Uterus (tissue), 2 donors: ENCODE measurements at regions not wholly inside any gene's neighbourhood (a gene's known extent, or its start where the extent isn't known, plus 50 kb on each side); places are given as distances from the start of the nearest gene placed in this dataset.

Source experiments
- POLR2A ChIP-seq, 2 donors: fragments of 450-650 bp; IDR thresholded peaks; one replicate each; pipeline ENCODE4 v1.6.1; 2016; ENCODE audit warnings: antibody characterized with exemption in 2 of 2, mild to moderate bottlenecking in 1 of 2, moderate library complexity in 1 of 2
- TF ChIP-seq, protein P1 (sequence below), 4 experiments: fragments of 200-600 bp in 2 of 4; fragments of 450-650 bp in 2 of 4; sonication (generic) in 2 of 4; IDR thresholded peaks; one replicate each; pipeline ENCODE4 v1.5.1; 2016 to 2019; ENCODE audit warnings: antibody characterized with exemption in 4 of 4, mild to moderate bottlenecking in 2 of 4, moderate library complexity in 1 of 4

DNA sequence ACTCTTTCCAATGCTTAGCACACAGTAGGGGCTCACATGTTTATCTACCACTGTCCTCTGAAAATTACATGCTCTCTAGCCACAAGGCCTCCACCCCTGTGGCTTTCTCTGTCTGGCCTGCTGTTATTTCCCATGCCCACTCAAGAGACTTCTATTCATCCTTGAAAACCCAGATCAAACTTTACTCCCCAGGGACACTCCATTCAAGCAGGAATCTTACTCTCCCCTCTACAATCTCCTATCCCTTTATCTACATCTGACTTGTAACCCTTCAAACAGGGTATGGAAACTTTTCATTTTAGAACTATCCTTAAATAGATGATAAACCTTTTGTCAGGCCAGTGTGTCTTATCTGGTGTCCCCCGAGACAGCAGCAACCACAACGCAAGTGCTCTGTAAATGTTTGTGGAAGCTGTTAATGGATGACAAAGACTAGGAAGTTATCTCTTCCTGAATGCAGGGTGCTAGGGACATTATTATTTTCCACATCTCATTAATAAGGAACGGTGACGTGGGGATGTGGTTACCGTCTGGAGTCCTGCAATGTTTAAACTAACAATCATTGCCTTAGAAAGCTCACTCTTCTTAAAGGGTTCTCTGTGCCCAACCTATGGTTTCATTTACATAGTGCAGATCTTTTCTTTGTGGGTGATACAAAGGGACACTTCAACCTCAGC, 322.3 kb downstream of the ARRDC4 start:
- no peak for TF ChIP-seq POLR2A (IDR thresholded peaks at IDR 0.05)
- TF ChIP-seq, protein P1, sequence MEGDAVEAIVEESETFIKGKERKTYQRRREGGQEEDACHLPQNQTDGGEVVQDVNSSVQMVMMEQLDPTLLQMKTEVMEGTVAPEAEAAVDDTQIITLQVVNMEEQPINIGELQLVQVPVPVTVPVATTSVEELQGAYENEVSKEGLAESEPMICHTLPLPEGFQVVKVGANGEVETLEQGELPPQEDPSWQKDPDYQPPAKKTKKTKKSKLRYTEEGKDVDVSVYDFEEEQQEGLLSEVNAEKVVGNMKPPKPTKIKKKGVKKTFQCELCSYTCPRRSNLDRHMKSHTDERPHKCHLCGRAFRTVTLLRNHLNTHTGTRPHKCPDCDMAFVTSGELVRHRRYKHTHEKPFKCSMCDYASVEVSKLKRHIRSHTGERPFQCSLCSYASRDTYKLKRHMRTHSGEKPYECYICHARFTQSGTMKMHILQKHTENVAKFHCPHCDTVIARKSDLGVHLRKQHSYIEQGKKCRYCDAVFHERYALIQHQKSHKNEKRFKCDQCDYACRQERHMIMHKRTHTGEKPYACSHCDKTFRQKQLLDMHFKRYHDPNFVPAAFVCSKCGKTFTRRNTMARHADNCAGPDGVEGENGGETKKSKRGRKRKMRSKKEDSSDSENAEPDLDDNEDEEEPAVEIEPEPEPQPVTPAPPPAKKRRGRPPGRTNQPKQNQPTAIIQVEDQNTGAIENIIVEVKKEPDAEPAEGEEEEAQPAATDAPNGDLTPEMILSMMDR (IDR thresholded peaks at IDR 0.05): no peak
